Fibroblast of skin of abdomen (primary cell): ENCODE measurements at regions not wholly inside any gene's neighbourhood (a gene's known extent, or its start where the extent isn't known, plus 50 kb on each side); places are given as distances from the start of the nearest gene placed in this dataset.

Source experiments
- DNase-seq: peaks from one replicate; pipeline ENCODE4 v3.0.0-alpha.2; 2013

GRCh38 chr20:11255455-11255854 lies 581.7 kb upstream of the JAG1 start:
- no peak for DNase-seq

GRCh38 chr20:11255860-11256259 lies 582.1 kb upstream of the JAG1 start:
- DNase-seq, result no peak

- no peak for DNase-seq
These were observed 586.8 kb upstream of the JAG1 start for GRCh38 chr20:11260611-11261010.

- DNase-seq, result peak; percentile 86
These were observed 587.8 kb upstream of the JAG1 start for GRCh38 chr20:11261533-11262000.

- no peak for DNase-seq
These were observed 592.8 kb upstream of the JAG1 start for GRCh38 chr20:11266571-11266970.

- peak; percentile 97 for DNase-seq
These were observed 593.4 kb upstream of the JAG1 start for GRCh38 chr20:11267131-11267761.

GRCh38 chr20:11267762-11268335 lies 594.0 kb upstream of the JAG1 start:
- no peak for DNase-seq

- no peak for DNase-seq
These were observed 596.8 kb upstream of the JAG1 start for GRCh38 chr20:11270566-11270965.

GRCh38 chr20:11271319-11271718 lies 597.5 kb upstream of the JAG1 start:
- no peak for DNase-seq

GRCh38 chr20:11271920-11272594 lies 598.3 kb upstream of the JAG1 start:
- no peak for DNase-seq

- DNase-seq, result peak; percentile 72
These were observed 600.4 kb upstream of the JAG1 start for GRCh38 chr20:11274141-11274594.

- DNase-seq, result no peak
These were observed 601.9 kb upstream of the JAG1 start for GRCh38 chr20:11275740-11276139.

GRCh38 chr20:11277170-11277569 lies 603.4 kb upstream of the JAG1 start:
- no peak for DNase-seq

- no peak for DNase-seq
These were observed 604.1 kb upstream of the JAG1 start for GRCh38 chr20:11277858-11278257.

- no peak for DNase-seq
These were observed 604.7 kb upstream of the JAG1 start for GRCh38 chr20:11278461-11278860.

GRCh38 chr20:11281240-11281639 lies 607.4 kb upstream of the JAG1 start:
- DNase-seq, result no peak

- no peak for DNase-seq
These were observed 608.0 kb upstream of the JAG1 start for GRCh38 chr20:11281768-11282167.

GRCh38 chr20:11287126-11287525 lies 613.3 kb upstream of the JAG1 start:
- DNase-seq, result no peak

GRCh38 chr20:11296221-11296620 lies 621.5 kb upstream of the BTBD3 start:
- DNase-seq, result no peak

- peak; percentile 5 for DNase-seq
These were observed 620.7 kb upstream of the BTBD3 start for GRCh38 chr20:11296951-11297350.

- DNase-seq, result no peak
These were observed 616.0 kb upstream of the BTBD3 start for GRCh38 chr20:11301699-11302098.

- peak; percentile 28 for DNase-seq
These were observed 615.3 kb upstream of the BTBD3 start for GRCh38 chr20:11302436-11302835.

GRCh38 chr20:11304795-11305194 lies 612.9 kb upstream of the BTBD3 start:
- no peak for DNase-seq

GRCh38 chr20:11305406-11305805 lies 612.3 kb upstream of the BTBD3 start:
- DNase-seq, result no peak
